WTC11 (cell line): ENCODE measurements at regions not wholly inside any gene's neighbourhood (a gene's known extent, or its start where the extent isn't known, plus 50 kb on each side); places are given as distances from the start of the nearest gene placed in this dataset.

Source experiments
- ATAC-seq: fragments of 200-7000 bp; cut with Tn5 transposase; 2 replicates; pipeline ENCODE4 v1.10.0; 2021; ENCODE audit warnings: mild to moderate bottlenecking, moderate library complexity
- CTCF ChIA-PET: fragments of 300-600 bp; sonication (Branson Sonifier 250); formaldehyde crosslinking; loops from one replicate; lab custom pipeline; 2021; ENCODE audit warnings: antibody characterized with exemption; lab: Charles Lee
- POLR2A ChIA-PET: fragments of 350-600 bp; sonication (Branson Sonifier 250); formaldehyde crosslinking; loops from one replicate; lab custom pipeline; 2021; ENCODE audit warnings: antibody characterized with exemption; lab: Charles Lee
- DNase-seq: peaks from one replicate; pipeline ENCODE4 v3.0.0; 2021; ENCODE audit warnings: low spot score
- H3K27ac Mint-ChIP-seq: 2 replicates; pipeline ENCODE4 v1.8.0; 2021; ENCODE audit warnings: mixed read lengths
- H3K27me3 Mint-ChIP-seq: 2 replicates; pipeline ENCODE4 v1.8.0; 2021; ENCODE audit warnings: low read depth, mild to moderate bottlenecking, moderate library complexity, mixed read lengths
- H3K36me3 Mint-ChIP-seq: 2 replicates; pipeline ENCODE4 v1.8.0; 2021; ENCODE audit warnings: mixed read lengths
- H3K4me1 Mint-ChIP-seq: 2 replicates; pipeline ENCODE4 v1.8.0; 2022; ENCODE audit warnings: mixed read lengths
- H3K4me3 Mint-ChIP-seq: 2 replicates; pipeline ENCODE4 v1.8.0; 2021; ENCODE audit warnings: mild to moderate bottlenecking, moderate library complexity, mixed read lengths
- H3K9me3 Mint-ChIP-seq: 2 replicates; pipeline ENCODE4 v1.8.0; 2021; ENCODE audit warnings: mixed read lengths
- AR ChIP-seq: fragments of 250-450 bp; sonication (Bioruptor Pico); IDR thresholded peaks from 2 replicates; pipeline ENCODE4 v1.9.0; 2021; ENCODE audit warnings: mild to moderate bottlenecking
- ATF2 ChIP-seq: sonication (generic); formaldehyde crosslinking; IDR thresholded peaks from 2 replicates; pipeline ENCODE4 v1.8.1; 2022; ENCODE audit warnings: low read depth, missing genetic modification reagents, borderline replicate concordance
- CREM ChIP-seq: sonication (generic); formaldehyde crosslinking; IDR thresholded peaks from 2 replicates; pipeline ENCODE4 v1.8.1; 2022; ENCODE audit warnings: mild to moderate bottlenecking, missing genetic modification reagents, moderate library complexity
- E2F1 ChIP-seq: sonication (generic); formaldehyde crosslinking; IDR thresholded peaks from 2 replicates; pipeline ENCODE4 v1.8.0; 2022; ENCODE audit warnings: mild to moderate bottlenecking, missing genetic modification reagents
- E2F4 ChIP-seq: sonication (generic); formaldehyde crosslinking; IDR thresholded peaks from 2 replicates; pipeline ENCODE4 v1.8.1; 2022; ENCODE audit warnings: low read depth, mild to moderate bottlenecking, moderate library complexity, missing genetic modification reagents, borderline replicate concordance
- ELF4 ChIP-seq: sonication (generic); formaldehyde crosslinking; IDR thresholded peaks from 2 replicates; pipeline ENCODE4 v1.8.1; 2022; ENCODE audit warnings: low read depth, mild to moderate bottlenecking, moderate library complexity, missing genetic modification reagents
- ERG ChIP-seq: fragments of 250-450 bp; sonication (Bioruptor Pico); IDR thresholded peaks from 2 replicates; pipeline ENCODE4 v1.8.0; 2021; ENCODE audit warnings: mild to moderate bottlenecking
- ETV6 ChIP-seq: sonication (generic); formaldehyde crosslinking; IDR thresholded peaks from 2 replicates; pipeline ENCODE4 v1.8.1; 2022; ENCODE audit warnings: mild to moderate bottlenecking, missing genetic modification reagents
- GTF2I ChIP-seq: fragments of 250-450 bp; sonication (Bioruptor Pico); conservative IDR thresholded peaks from 2 replicates; pipeline ENCODE4 v1.4.0; 2021; ENCODE audit warnings: mild to moderate bottlenecking
- IRF1 ChIP-seq: sonication (generic); formaldehyde crosslinking; IDR thresholded peaks from 2 replicates; pipeline ENCODE4 v1.8.0; 2023; ENCODE audit warnings: missing genetic modification reagents
- JAZF1 ChIP-seq: fragments of 250-450 bp; sonication (Bioruptor Pico); IDR thresholded peaks from 2 replicates; pipeline ENCODE4 v1.9.0; 2021; ENCODE audit warnings: moderate library complexity, mild to moderate bottlenecking, inconsistent platforms
- NFYB ChIP-seq: sonication (generic); formaldehyde crosslinking; conservative IDR thresholded peaks from 2 replicates; pipeline ENCODE4 v1.8.0; 2022; ENCODE audit warnings: low read depth, missing genetic modification reagents
- RELA ChIP-seq: sonication (generic); formaldehyde crosslinking; IDR thresholded peaks from 2 replicates; pipeline ENCODE4 v1.8.1; 2022; ENCODE audit warnings: missing genetic modification reagents, mild to moderate bottlenecking, borderline replicate concordance
- SMAD4 ChIP-seq: sonication (generic); formaldehyde crosslinking; IDR thresholded peaks from 2 replicates; pipeline ENCODE4 v1.8.0; 2022; ENCODE audit warnings: mild to moderate bottlenecking, missing genetic modification reagents
- TEAD4 ChIP-seq: sonication (generic); formaldehyde crosslinking; IDR thresholded peaks from 2 replicates; pipeline ENCODE4 v1.8.0; 2022; ENCODE audit warnings: mild to moderate bottlenecking, missing genetic modification reagents
- ZNF263 ChIP-seq: sonication (generic); formaldehyde crosslinking; IDR thresholded peaks from 2 replicates; pipeline ENCODE4 v1.8.1; 2022; ENCODE audit warnings: low read depth, mild to moderate bottlenecking, moderate library complexity, missing genetic modification reagents
- ZNF396 ChIP-seq: fragments of 250-450 bp; sonication (Bioruptor Pico); IDR thresholded peaks from 2 replicates; pipeline ENCODE4 v1.8.0; 2021; ENCODE audit warnings: mild to moderate bottlenecking, moderate library complexity, borderline replicate concordance
- ZNF423 ChIP-seq: fragments of 250-450 bp; sonication (Bioruptor Pico); IDR thresholded peaks from 2 replicates; pipeline ENCODE4 v2.1.2; 2022; ENCODE audit warnings: mild to moderate bottlenecking, moderate library complexity
- ZNF532 ChIP-seq: fragments of 250-450 bp; sonication (Bioruptor Pico); IDR thresholded peaks from 2 replicates; pipeline ENCODE4 v1.9.0; 2021; ENCODE audit warnings: mild to moderate bottlenecking, borderline replicate concordance

- TF ChIP-seq ZNF532 (CRISPR knock-in tag) (no peak), E2F4 (no peak), ZNF396 (CRISPR knock-in tag) (no peak), ETV6 (CRISPR knock-in tag) (no peak), AR (CRISPR knock-in tag) (no peak), IRF1 (CRISPR knock-in tag) (no peak)
Measured at GRCh38 chr2:5263291-5263690, 428.9 kb upstream of the SOX11 start (continued).

- ATAC-seq (no peak), DNase-seq (no peak)
- peaks cover 82% of the 10 kb centered on the region for H3K9me3 Mint-ChIP-seq
- no peak overlapping the region for H3K27ac Mint-ChIP-seq
- no peaks in the 10 kb centered on the region for H3K4me1 Mint-ChIP-seq
- H3K4me3 Mint-ChIP-seq = no peak overlapping the region
- CTCF ChIA-PET = no interaction called here
- peaks cover 6% of the 10 kb centered on the region; the same call in 1 of the 2 replicates for H3K27me3 Mint-ChIP-seq
- H3K36me3 Mint-ChIP-seq = peaks cover 73% of the 10 kb centered on the region
- TF ChIP-seq ATF2 (CRISPR knock-in tag) (no peak), GTF2I (CRISPR knock-in tag) (no peak), ZNF423 (CRISPR knock-in tag) (no peak), TEAD4 (CRISPR knock-in tag) (no peak), ERG (CRISPR knock-in tag) (no peak), ZNF263 (no peak), ELF4 (CRISPR knock-in tag) (no peak), CREM (CRISPR knock-in tag) (no peak), NFYB (CRISPR knock-in tag) (no peak), RELA (CRISPR knock-in tag) (no peak), E2F1 (CRISPR knock-in tag) (no peak), JAZF1 (CRISPR knock-in tag) (no peak), SMAD4 (CRISPR knock-in tag) (no peak)
- POLR2A ChIA-PET = no interaction called here
Measured at GRCh38 chr2:5264361-5264760, 427.8 kb upstream of the SOX11 start.
